GM21825 (cell line): ENCODE measurements at regions not wholly inside any gene's neighbourhood (a gene's known extent, or its start where the extent isn't known, plus 50 kb on each side); places are given as distances from the start of the nearest gene placed in this dataset.

Source experiments
- ATAC-seq: cut with Tn5 transposase; IDR thresholded peaks from one replicate; pipeline ENCODE4 v1.9.1; 2021; ENCODE audit warnings: mild to moderate bottlenecking, moderate library complexity; ENCODE audit not compliant: unreplicated experiment

- ATAC-seq: no peak
These were observed 51.5 kb upstream of the HTR2A start for GRCh38 chr13:46948338-46948737.

GRCh38 chr13:46947425-46948191 lies 50.8 kb upstream of the HTR2A start:
- no peak for ATAC-seq
